NCI-H1105 (cell line): ENCODE measurements at regions not wholly inside any gene's neighbourhood (a gene's known extent, or its start where the extent isn't known, plus 50 kb on each side); places are given as distances from the start of the nearest gene placed in this dataset.

ENCODE experiments used
- DNase-seq: peaks from one replicate; lab custom pipeline; 2025; lab: John Stamatoyannopoulos, UW

- no peak for DNase-seq
Measured at GRCh38 chr7:9981742-9982349, 991.8 kb upstream of the PHF14 start.

- DNase-seq: no peak
Measured at GRCh38 chr7:9983048-9983447, 990.6 kb upstream of the PHF14 start.

GRCh38 chr7:10015687-10016086 lies 958.0 kb upstream of the PHF14 start:
- DNase-seq: no peak

GRCh38 chr7:10022480-10022879 lies 951.2 kb upstream of the PHF14 start:
- no peak for DNase-seq

GRCh38 chr7:10022957-10023356 lies 950.7 kb upstream of the PHF14 start:
- peak; percentile 43 for DNase-seq

- no peak for DNase-seq
Measured at GRCh38 chr7:10034843-10035556, 938.7 kb upstream of the PHF14 start.

- DNase-seq: no peak
Measured at GRCh38 chr7:10036693-10037092, 937.0 kb upstream of the PHF14 start.

- no peak for DNase-seq
Measured at GRCh38 chr7:10038351-10038750, 935.3 kb upstream of the PHF14 start.

GRCh38 chr7:10040674-10041073 lies 933.0 kb upstream of the PHF14 start:
- no peak for DNase-seq

- no peak for DNase-seq
Measured at GRCh38 chr7:10070899-10071298, 902.8 kb upstream of the PHF14 start.

GRCh38 chr7:10075866-10076265 lies 897.8 kb upstream of the PHF14 start:
- no peak for DNase-seq

- DNase-seq: no peak
Measured at GRCh38 chr7:10076660-10077300, 896.9 kb upstream of the PHF14 start.

GRCh38 chr7:10079572-10079971 lies 894.1 kb upstream of the PHF14 start:
- no peak for DNase-seq

GRCh38 chr7:10082896-10083295 lies 890.8 kb upstream of the PHF14 start:
- DNase-seq: no peak

- DNase-seq: no peak
Measured at GRCh38 chr7:10083766-10084165, 889.9 kb upstream of the PHF14 start.

- no peak for DNase-seq
Measured at GRCh38 chr7:10085231-10085630, 888.4 kb upstream of the PHF14 start.

GRCh38 chr7:10100572-10100971 lies 873.1 kb upstream of the PHF14 start:
- DNase-seq: no peak

- DNase-seq: no peak
Measured at GRCh38 chr7:10101351-10101750, 872.3 kb upstream of the PHF14 start.

GRCh38 chr7:10104292-10104691 lies 869.4 kb upstream of the PHF14 start:
- DNase-seq: no peak

- no peak for DNase-seq
Measured at GRCh38 chr7:10106609-10107008, 867.1 kb upstream of the PHF14 start.

- DNase-seq: no peak
Measured at GRCh38 chr7:10116511-10116910, 857.2 kb upstream of the PHF14 start.

- DNase-seq: no peak
Measured at GRCh38 chr7:10117815-10118214, 855.9 kb upstream of the PHF14 start.

GRCh38 chr7:10120936-10121335 lies 852.7 kb upstream of the PHF14 start:
- DNase-seq: no peak
